Upper lobe of left lung (tissue), 4 donors: ENCODE measurements at regions not wholly inside any gene's neighbourhood (a gene's known extent, or its start where the extent isn't known, plus 50 kb on each side); places are given as distances from the start of the nearest gene placed in this dataset.

ENCODE experiments used
- CTCF ChIP-seq, 6 experiments: fragments of 450-650 bp in 4 of 6; fragments of 200-600 bp in 2 of 6; sonication (generic) in 2 of 6; IDR thresholded peaks; one replicate each; pipeline ENCODE4 v1.5.1; 2016 to 2019; ENCODE audit warnings: antibody characterized with exemption in 6 of 6
- EP300 ChIP-seq, 4 donors: sonication (generic); formaldehyde crosslinking; IDR thresholded peaks; one replicate each; pipeline ENCODE4 v1.5.1; 2017; ENCODE audit warnings: antibody characterized with exemption in 4 of 4, control low read depth in 2 of 4
- POLR2A ChIP-seq, 4 donors: fragments of 450-650 bp; IDR thresholded peaks; one replicate each; pipeline ENCODE4 v1.5.1; 2016 to 2017; ENCODE audit warnings: antibody characterized with exemption in 4 of 4, mild to moderate bottlenecking in 2 of 4
- POLR2AphosphoS5 ChIP-seq, 2 donors: sonication (generic); formaldehyde crosslinking; IDR thresholded peaks; one replicate each; pipeline ENCODE4 v1.5.1; 2017; ENCODE audit warnings: antibody characterized with exemption in 2 of 2

DNA sequence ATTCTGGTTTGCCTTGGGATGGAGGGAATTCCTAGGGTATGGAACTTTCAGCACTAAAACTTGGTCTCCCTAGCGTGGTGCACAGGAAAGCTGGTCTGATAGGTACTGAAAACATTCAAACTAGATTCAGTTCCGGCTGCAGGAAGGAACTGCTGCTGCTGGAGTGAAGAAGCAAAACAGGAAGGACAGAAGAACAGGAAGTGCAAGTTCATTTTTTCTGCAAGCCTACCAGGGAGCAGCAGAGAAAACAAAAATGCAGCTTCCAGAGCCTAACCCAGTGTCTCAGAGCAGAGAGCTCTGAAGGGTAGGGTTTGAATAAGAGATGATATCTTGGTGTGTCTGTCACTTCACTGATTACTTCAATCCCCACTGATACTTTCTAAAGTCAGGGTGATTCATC, 165.2 kb downstream of the VRK1 start:
- no peak for TF ChIP-seq CTCF (IDR thresholded peaks at IDR 0.05)
- no peak for TF ChIP-seq POLR2A (IDR thresholded peaks at IDR 0.05)
- TF ChIP-seq POLR2AphosphoS5 (IDR thresholded peaks at IDR 0.05), result no peak
- no peak for TF ChIP-seq EP300 (IDR thresholded peaks at IDR 0.05)
